ENCODE measurements at regions not wholly inside any gene's neighbourhood (a gene's known extent, or its start where the extent isn't known, plus 50 kb on each side); places are given as distances from the start of the nearest gene placed in this dataset.

DNA sequence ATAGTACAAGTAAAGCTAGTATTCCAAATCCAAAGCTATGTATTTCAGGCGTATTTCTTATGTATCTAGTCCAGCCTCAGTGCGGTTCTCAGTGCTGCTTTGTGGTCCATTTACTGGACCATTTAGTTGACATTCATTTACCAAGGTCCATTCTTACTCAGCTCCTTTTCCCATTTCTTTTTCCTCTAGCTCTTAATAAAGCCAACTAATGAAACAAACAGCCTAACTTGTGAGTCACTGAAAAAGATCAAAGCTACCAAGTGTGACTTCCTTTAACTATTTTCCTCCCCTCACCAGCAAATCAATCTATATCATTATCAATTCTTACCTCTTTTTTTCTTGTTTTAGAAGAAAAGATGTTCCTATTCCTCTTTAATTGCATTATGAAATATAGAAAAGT, 64.0 kb downstream of the CYB561 start:
- Histone ChIP-seq H3K27me3 (ENCODE audit: control insufficient read depth in 2 of 2, insufficient read depth in 2 of 2, low read length in 2 of 2) (no peaks in the 10 kb centered on the region), H2AFZ (ENCODE audit: low read depth, low read length) (no peak overlapping the region), H3K79me2 (ENCODE audit: control insufficient read depth, insufficient read depth, low read length) (no peaks in the 10 kb centered on the region), H3K4me2 (ENCODE audit: insufficient read depth, low read length) (no peak overlapping the region), H3K4me3 (no peak overlapping the region), H3K36me3 (ENCODE audit: control insufficient read depth, insufficient read depth, low read length) (no peaks in the 10 kb centered on the region), H3K9me3 (replicated peaks; ENCODE audit: control insufficient read depth, insufficient read depth, low read depth, low read length) (0 out of 2 replicates have a peak, but pooled peaks cover 2% of the 10 kb centered on the region), H3K4me1 (replicated peaks in 1 of 2; ENCODE audit: control insufficient read depth in 2 of 2, insufficient read depth in 2 of 2, low read length in 2 of 2) (peaks cover 0 to 20% of the 10 kb centered on the region in 2 experiments; a peak in 3 of 5 replicates), H3K9me1 (ENCODE audit: control insufficient read depth, insufficient read depth, low read length) (no peaks in the 10 kb centered on the region), H3K27ac (ENCODE audit: extremely low read depth, low read depth, low read length) (no peak overlapping the region), H3K9ac (ENCODE audit: insufficient read depth in 1 of 2, low read depth in 2 of 2, low read length in 2 of 2) (no peak overlapping the region), H4K20me1 (replicated peaks; ENCODE audit: control insufficient read depth, insufficient read depth, low read length) (no peaks in the 10 kb centered on the region)
- ChIA-PET CTCF (ENCODE audit: low intra/inter-chr PET ratio) (no interaction called here), POLR2A (interaction anchor here (1.1 to 2.0 kb wide), 4 partner anchors 25 to 209 kb away, joined by 3 to 4 read pairs (median 4); no protein-coding TSS in a partner anchor)
- no peak for ATAC-seq
- intact Hi-C loops (cut with micrococcal nuclease), result no loop called here
- in situ Hi-C loops (cut with MboI), result no loop called here
- WGBS (ENCODE audit: insufficient coverage, low coverage, missing lambda C conversion rate), result 36% methylated on average over 2 of the region's 2 CpGs
- no TSS peak for BruUV-seq (replicated peaks)
- no peak for FAIRE-seq
- DNase-seq (ENCODE audit: extremely low read depth in 1 of 4, low spot score in 3 of 4), result no peak
- TF ChIP-seq FOXA3 (CRISPR knock-in tag; conservative IDR thresholded peaks at IDR 0.05 in 1 of 2, IDR thresholded peaks at IDR 0.05 in 1 of 2) (no peak), RBM17 (IDR thresholded peaks at IDR 0.05; ENCODE audit: borderline replicate concordance, low read depth, low read length) (no peak), ZNF75A (CRISPR knock-in tag; IDR thresholded peaks at IDR 0.05) (no peak), NCOA6 (IDR thresholded peaks at IDR 0.05) (no peak), ELF4 (CRISPR knock-in tag; IDR thresholded peaks at IDR 0.05) (no peak), HEY1 (CRISPR knock-in tag; IDR thresholded peaks at IDR 0.05; ENCODE audit: borderline replicate concordance) (no peak), SETDB1 (IDR thresholded peaks at IDR 0.05; ENCODE audit: low read length) (no peak), NR2F6 (CRISPR knock-in tag; IDR thresholded peaks at IDR 0.05) (no peak), PHF8 (IDR thresholded peaks at IDR 0.05; ENCODE audit: borderline replicate concordance, low read length) (no peak), HNRNPK (IDR thresholded peaks at IDR 0.05; ENCODE audit: low read depth, low read length, poor library complexity, severe bottlenecking) (no peak), RNF2 (IDR thresholded peaks at IDR 0.05) (no peak), ZNF124 (CRISPR knock-in tag; IDR thresholded peaks at IDR 0.05) (no peak), FOXP1 (CRISPR knock-in tag; IDR thresholded peaks at IDR 0.05) (no peak), ETS2 (tag; IDR thresholded peaks at IDR 0.05; ENCODE audit: borderline replicate concordance, poor library complexity, severe bottlenecking) (no peak), POU5F1 (IDR thresholded peaks at IDR 0.05; ENCODE audit: borderline replicate concordance, low read depth, low read length, partially characterized antibody) (no peak)
- TF ChIP-seq, protein P1, sequence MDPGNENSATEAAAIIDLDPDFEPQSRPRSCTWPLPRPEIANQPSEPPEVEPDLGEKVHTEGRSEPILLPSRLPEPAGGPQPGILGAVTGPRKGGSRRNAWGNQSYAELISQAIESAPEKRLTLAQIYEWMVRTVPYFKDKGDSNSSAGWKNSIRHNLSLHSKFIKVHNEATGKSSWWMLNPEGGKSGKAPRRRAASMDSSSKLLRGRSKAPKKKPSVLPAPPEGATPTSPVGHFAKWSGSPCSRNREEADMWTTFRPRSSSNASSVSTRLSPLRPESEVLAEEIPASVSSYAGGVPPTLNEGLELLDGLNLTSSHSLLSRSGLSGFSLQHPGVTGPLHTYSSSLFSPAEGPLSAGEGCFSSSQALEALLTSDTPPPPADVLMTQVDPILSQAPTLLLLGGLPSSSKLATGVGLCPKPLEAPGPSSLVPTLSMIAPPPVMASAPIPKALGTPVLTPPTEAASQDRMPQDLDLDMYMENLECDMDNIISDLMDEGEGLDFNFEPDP (CRISPR knock-in tag; IDR thresholded peaks at IDR 0.05), result no peak
- TF ChIP-seq, protein P2, sequence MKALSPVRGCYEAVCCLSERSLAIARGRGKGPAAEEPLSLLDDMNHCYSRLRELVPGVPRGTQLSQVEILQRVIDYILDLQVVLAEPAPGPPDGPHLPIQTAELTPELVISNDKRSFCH (CRISPR knock-in tag; IDR thresholded peaks at IDR 0.05), result no peak
- TF ChIP-seq, protein P2 (tag; IDR thresholded peaks at IDR 0.05), result no peak
- TF ChIP-seq, protein P3, sequence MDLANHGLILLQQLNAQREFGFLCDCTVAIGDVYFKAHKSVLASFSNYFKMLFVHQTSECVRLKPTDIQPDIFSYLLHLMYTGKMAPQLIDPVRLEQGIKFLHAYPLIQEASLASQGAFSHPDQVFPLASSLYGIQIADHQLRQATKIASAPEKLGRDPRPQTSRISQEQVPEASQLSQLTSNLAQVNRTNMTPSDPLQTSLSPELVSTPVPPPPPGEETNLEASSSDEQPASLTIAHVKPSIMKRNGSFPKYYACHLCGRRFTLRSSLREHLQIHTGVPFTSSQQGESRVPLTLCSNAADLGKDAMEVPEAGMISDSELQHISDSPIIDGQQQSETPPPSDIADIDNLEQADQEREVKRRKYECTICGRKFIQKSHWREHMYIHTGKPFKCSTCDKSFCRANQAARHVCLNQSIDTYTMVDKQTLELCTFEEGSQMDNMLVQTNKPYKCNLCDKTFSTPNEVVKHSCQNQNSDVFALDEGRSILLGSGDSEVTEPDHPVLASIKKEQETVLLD (IDR thresholded peaks at IDR 0.05), result no peak
